Adrenal gland (tissue), 9 donors: ENCODE measurements at regions not wholly inside any gene's neighbourhood (a gene's known extent, or its start where the extent isn't known, plus 50 kb on each side); places are given as distances from the start of the nearest gene placed in this dataset.
A peak's percentile ranks its signal among the peaks of the same experiment; 100 is the strongest.

Experiments
- DNase-seq, 7 donors: peaks; one replicate each; pipeline ENCODE4 v3.0.0-alpha.2; 2019 to 2020
- H3K27ac ChIP-seq, 5 donors: fragments of 200-600 bp; sonication (generic) in 4 of 5; 1 replicate in 3 of 5; 2 replicates in 2 of 5; pipeline versions ENCODE4 v1.5.1 to v1.8.0; 2016 to 2020; ENCODE audit warnings: mild to moderate bottlenecking in 1 of 5
- H3K27me3 ChIP-seq: fragments of 200-600 bp; 2 replicates; pipeline ENCODE4 v1.8.0; 2021
- H3K36me3 ChIP-seq, 2 donors: fragments of 200-600 bp; replicated peaks in 1 of 2; 1 replicate in 1 of 2; 2 replicates in 1 of 2; pipeline versions ENCODE4 v1.5.1 to v1.8.0; 2018 to 2022
- H3K4me1 ChIP-seq, 2 donors: fragments of 200-600 bp; replicated peaks in 1 of 2; 1 replicate in 1 of 2; 2 replicates in 1 of 2; pipeline versions ENCODE4 v1.5.1 to v1.8.0; 2018 to 2021
- H3K4me3 ChIP-seq, 4 donors: fragments of 200-600 bp; sonication (generic) in 3 of 4; one replicate each; pipeline ENCODE4 v1.5.1; 2016 to 2018
- H3K9me3 ChIP-seq, 3 donors: fragments of 200-600 bp; sonication (generic) in 1 of 3; replicated peaks in 1 of 3; 1 replicate in 2 of 3; 2 replicates in 1 of 3; pipeline versions ENCODE4 v1.5.1 to v1.8.0; 2016 to 2021
- CTCF ChIP-seq, 6 experiments: fragments of 450-650 bp in 4 of 6; fragments of 200-600 bp in 2 of 6; sonication (generic) in 1 of 6; IDR thresholded peaks; 1 replicate in 5 of 6; 2 replicates in 1 of 6; pipeline versions ENCODE4 v1.5.1 to v1.8.0; 2016 to 2021; ENCODE audit warnings: antibody characterized with exemption in 6 of 6, mild to moderate bottlenecking in 2 of 6, moderate library complexity in 1 of 6
- POLR2A ChIP-seq, 2 donors: fragments of 450-650 bp; IDR thresholded peaks; one replicate each; pipeline ENCODE4 v1.6.1; 2017; ENCODE audit warnings: antibody characterized with exemption in 2 of 2, mild to moderate bottlenecking in 2 of 2, moderate library complexity in 1 of 2
- WGBS, 4 donors: extraction: QIAGEN DNeasy Blood & Tissue Kit in 2 of 4; methylation state at CpG; one replicate each; pipeline versions ENCODE4 v1.1.5 to v1.1.7; 2013 to 2017; 5-methylcytosine and 5-hydroxymethylcytosine counted together
- intact Hi-C, 2 donors: fragments of 100-400 bp; cut with DNase I; formaldehyde crosslinking; loops; one replicate each; pipeline versions ENCODE4 v1.14.1 to v1.15.0; 2022 to 2023
- donor health status: healthy with polysubstance abuse.
- donor health status: Bipolar disorder and iron deficiency.
- donor health status: DM: yes; HTN: yes; CAD: no.
- donor health status: DM: no; HTN: no; CAD: no.
- donor health status: DM: no; HTN: no; CAD: no.

DNA sequence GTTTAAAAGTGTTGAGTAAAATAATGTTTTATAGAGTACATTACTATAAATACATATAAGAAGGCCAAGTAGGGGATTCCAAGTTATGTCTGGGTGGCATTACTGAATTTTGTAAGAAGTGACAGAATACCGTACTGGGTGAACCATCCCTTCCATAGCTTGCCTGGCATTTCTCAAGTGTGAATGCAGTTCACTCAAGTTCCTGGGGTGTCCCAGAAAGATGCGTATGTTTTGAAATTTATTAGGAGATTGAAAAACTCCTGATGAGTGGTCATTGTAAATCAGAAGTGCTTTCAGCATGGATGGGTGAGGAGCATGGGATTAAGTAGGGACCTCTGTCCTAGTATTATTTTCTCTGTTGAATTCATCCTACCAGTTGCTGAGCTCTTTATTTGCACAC, 103.2 kb downstream of the VAPA start:
- Histone ChIP-seq H3K4me1 (peaks cover 0 to 17% of the 10 kb centered on the region in 2 donors), H3K36me3 (no peaks in the 10 kb centered on the region), H3K9me3 (no peaks in the 10 kb centered on the region), H3K4me3 (no peak overlapping the region), H3K27ac (no peak overlapping the region), H3K27me3 (no peaks in the 10 kb centered on the region)
- intact Hi-C loops, result no loop called here
- DNase-seq, result no peak
- 89 to 97% (median 93%) methylated on average over 2 of the region's 2 CpGs for WGBS, 4 donors
- TF ChIP-seq CTCF (IDR thresholded peaks at IDR 0.05) (no peak), POLR2A (IDR thresholded peaks at IDR 0.05) (no peak)

GRCh38 chr18:10018289-10018688, 104.5 kb downstream of the VAPA start:
- Histone ChIP-seq H3K4me1 (peaks cover 0 to 17% of the 10 kb centered on the region in 2 donors), H3K27ac (no peak overlapping the region), H3K36me3 (no peaks in the 10 kb centered on the region), H3K9me3 (no peaks in the 10 kb centered on the region), H3K27me3 (no peaks in the 10 kb centered on the region), H3K4me3 (no peak overlapping the region)
- DNase-seq, result no peak
- TF ChIP-seq POLR2A (IDR thresholded peaks at IDR 0.05), result no peak
- no peak for TF ChIP-seq CTCF (IDR thresholded peaks at IDR 0.05)
- 89 to 99% (median 96%) methylated on average over 5 of the region's 5 CpGs for WGBS, 4 donors
- intact Hi-C loops, result no loop called here

GRCh38 chr18:10020171-10020570, 106.4 kb downstream of the VAPA start:
- no peak overlapping the region for H3K4me3 ChIP-seq
- no peak overlapping the region for H3K27ac ChIP-seq
- no peaks in the 10 kb centered on the region for H3K36me3 ChIP-seq
- TF ChIP-seq POLR2A (IDR thresholded peaks at IDR 0.05) (no peak), CTCF (IDR thresholded peaks at IDR 0.05) (no peak)
- 60 to 71% (median 63%) methylated on average over 6 of the region's 6 CpGs for WGBS, 4 donors
- no peaks in the 10 kb centered on the region for H3K27me3 ChIP-seq
- intact Hi-C loops, result no loop called here
- H3K4me1 ChIP-seq, result peaks cover 0 to 13% of the 10 kb centered on the region in 2 donors
- no peaks in the 10 kb centered on the region for H3K9me3 ChIP-seq
- DNase-seq, result no peak

DNA sequence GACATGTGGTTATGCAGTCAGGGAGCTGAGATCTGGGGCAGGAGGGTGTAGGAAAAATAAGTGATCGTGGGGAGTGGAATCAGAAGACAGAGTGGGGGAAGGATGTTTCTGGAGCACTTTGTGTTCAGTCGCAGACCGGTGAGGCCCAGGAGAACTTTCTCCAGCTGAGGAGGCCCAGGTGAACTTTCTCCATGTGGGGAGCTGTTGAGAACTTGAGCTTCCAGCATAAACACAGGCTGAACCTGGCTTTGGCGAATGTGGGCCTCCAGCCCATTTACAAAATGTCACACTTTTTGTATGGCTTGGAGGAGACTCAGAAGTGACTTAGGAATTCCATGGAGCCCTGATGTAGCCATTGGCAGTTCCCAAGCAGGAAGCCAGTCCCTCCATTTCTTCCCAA, 108.5 kb downstream of the VAPA start:
- no peak overlapping the region for H3K27ac ChIP-seq
- TF ChIP-seq POLR2A (IDR thresholded peaks at IDR 0.05) (no peak), CTCF (IDR thresholded peaks at IDR 0.05) (no peak)
- H3K27me3 ChIP-seq, result no peaks in the 10 kb centered on the region
- DNase-seq, result peak in 1 of 7 donors; percentile 3
- 81 to 87% (median 83%) methylated on average over 4 of the region's 4 CpGs for WGBS, 4 donors
- no peaks in the 10 kb centered on the region for H3K4me1 ChIP-seq
- no peaks in the 10 kb centered on the region for H3K9me3 ChIP-seq
- H3K4me3 ChIP-seq, result no peak overlapping the region
- no peaks in the 10 kb centered on the region for H3K36me3 ChIP-seq
- intact Hi-C loops, result no loop called here
